ENCODE measurements at regions not wholly inside any gene's neighbourhood (a gene's known extent, or its start where the extent isn't known, plus 50 kb on each side); places are given as distances from the start of the nearest gene placed in this dataset.

DNA sequence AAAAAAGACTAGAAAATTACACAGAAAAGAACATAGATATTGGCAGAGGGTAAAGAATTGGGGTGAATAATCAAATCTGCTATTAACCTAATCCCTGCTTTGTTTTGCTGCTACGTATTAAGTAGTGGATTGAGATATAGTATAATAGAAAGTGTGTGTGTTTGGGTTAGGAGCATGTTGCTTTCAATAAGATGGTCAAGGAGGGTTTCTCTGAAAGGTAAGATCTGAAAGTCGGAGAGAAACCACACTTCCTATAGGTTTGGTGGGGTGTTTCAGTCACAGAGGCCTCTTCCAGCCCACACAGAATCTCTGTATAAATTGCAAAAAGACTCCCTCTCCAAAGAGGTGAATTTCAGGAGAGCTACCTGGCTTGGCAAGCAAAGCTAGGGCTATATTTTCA lies 345.7 kb upstream of the SATB1 start:
- TF ChIP-seq, protein P1, sequence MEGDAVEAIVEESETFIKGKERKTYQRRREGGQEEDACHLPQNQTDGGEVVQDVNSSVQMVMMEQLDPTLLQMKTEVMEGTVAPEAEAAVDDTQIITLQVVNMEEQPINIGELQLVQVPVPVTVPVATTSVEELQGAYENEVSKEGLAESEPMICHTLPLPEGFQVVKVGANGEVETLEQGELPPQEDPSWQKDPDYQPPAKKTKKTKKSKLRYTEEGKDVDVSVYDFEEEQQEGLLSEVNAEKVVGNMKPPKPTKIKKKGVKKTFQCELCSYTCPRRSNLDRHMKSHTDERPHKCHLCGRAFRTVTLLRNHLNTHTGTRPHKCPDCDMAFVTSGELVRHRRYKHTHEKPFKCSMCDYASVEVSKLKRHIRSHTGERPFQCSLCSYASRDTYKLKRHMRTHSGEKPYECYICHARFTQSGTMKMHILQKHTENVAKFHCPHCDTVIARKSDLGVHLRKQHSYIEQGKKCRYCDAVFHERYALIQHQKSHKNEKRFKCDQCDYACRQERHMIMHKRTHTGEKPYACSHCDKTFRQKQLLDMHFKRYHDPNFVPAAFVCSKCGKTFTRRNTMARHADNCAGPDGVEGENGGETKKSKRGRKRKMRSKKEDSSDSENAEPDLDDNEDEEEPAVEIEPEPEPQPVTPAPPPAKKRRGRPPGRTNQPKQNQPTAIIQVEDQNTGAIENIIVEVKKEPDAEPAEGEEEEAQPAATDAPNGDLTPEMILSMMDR (conservative IDR thresholded peaks at IDR 0.05; ENCODE audit: low read depth, low read length): no peak
- TF ChIP-seq MAFK (IDR thresholded peaks at IDR 0.05; ENCODE audit: low read depth, low read length) (no peak), POLR2A (IDR thresholded peaks at IDR 0.05; ENCODE audit: low read depth, low read length) (no peak), USF2 (IDR thresholded peaks at IDR 0.05; ENCODE audit: low read depth, low read length) (no peak), FOS (IDR thresholded peaks at IDR 0.05; ENCODE audit: low read depth, low read length) (no peak), RAD21 (IDR thresholded peaks at IDR 0.05; ENCODE audit: low read length) (no peak)
